Endothelial cell of umbilical vein (primary cell): ENCODE measurements at regions not wholly inside any gene's neighbourhood (a gene's known extent, or its start where the extent isn't known, plus 50 kb on each side); places are given as distances from the start of the nearest gene placed in this dataset.

ENCODE experiments used
- BruUV-seq: library from RNA; stranded (reverse); fragments of 400-500 nt; replicated peaks from 2 replicates; lab custom pipeline; 2021; lab: Mats Ljungman, UMichigan
- CTCF ChIA-PET: fragments of 300-600, 350-600 bp; sonication (Branson Sonifier 250); formaldehyde crosslinking; loops from one replicate; lab custom pipeline; 2021; ENCODE audit warnings: antibody characterized with exemption, inconsistent platforms; lab: Charles Lee
- POLR2A ChIA-PET: fragments of 300-600, 350-600 bp; sonication (Branson Sonifier 250); formaldehyde crosslinking; loops from one replicate; lab custom pipeline; 2021; ENCODE audit warnings: antibody characterized with exemption, inconsistent platforms; lab: Charles Lee
- DNase-seq: peaks from one replicate; pipeline ENCODE4 v3.0.0-alpha.2; 2011; ENCODE audit warnings: low read depth, low spot score
- FAIRE-seq: peaks from 2 replicates; lab custom pipeline; 2011; peaks lifted over from hg19 to GRCh38; lab: Jason Lieb, UNC
- H2AFZ ChIP-seq: 2 replicates; pipeline ENCODE4 v1.6.0; 2012; ENCODE audit warnings: low read depth, low read length, control low read depth, inconsistent platforms
- H3K27ac ChIP-seq: 2 replicates; pipeline ENCODE4 v1.5.1; 2011; ENCODE audit warnings: low read depth, mild to moderate bottlenecking, control low read depth, low read length, moderate library complexity; ENCODE audit not compliant: insufficient read depth
- H3K27me3 ChIP-seq, 2 experiments: 2 replicates each; pipeline versions ENCODE4 v1.6.0 to v1.6.1; 2011; ENCODE audit warnings: low read length in 2 of 2, mixed read lengths in 1 of 2; ENCODE audit not compliant: control insufficient read depth in 2 of 2, insufficient read depth in 2 of 2
- H3K36me3 ChIP-seq, 2 experiments: 2 replicates in 1 of 2; 3 replicates in 1 of 2; pipeline ENCODE4 v1.5.1; 2011; ENCODE audit warnings: low read length in 2 of 2, mild to moderate bottlenecking in 1 of 2, moderate library complexity in 1 of 2; ENCODE audit not compliant: control insufficient read depth in 2 of 2, insufficient read depth in 2 of 2; ENCODE audit errors: extremely low read depth in 1 of 2
- H3K4me1 ChIP-seq: 3 replicates; pipeline ENCODE4 v1.5.1; 2011; ENCODE audit warnings: mild to moderate bottlenecking, low read length; ENCODE audit not compliant: control insufficient read depth, insufficient read depth; ENCODE audit errors: extremely low read depth
- H3K4me2 ChIP-seq: 2 replicates; pipeline ENCODE4 v1.6.1; 2011; ENCODE audit warnings: low read length, control low read depth, mixed read lengths; ENCODE audit not compliant: insufficient read depth
- H3K4me3 ChIP-seq, 3 experiments: fragments of 200-600 bp in 1 of 3; sonication (generic), shearing (Covaris generic) in 1 of 3; replicated peaks in 1 of 3; 2 replicates each; pipeline ENCODE4 v1.5.1; 2011 to 2016; ENCODE audit warnings: control low read depth in 3 of 3, low read length in 3 of 3, mild to moderate bottlenecking in 2 of 3, inconsistent platforms in 1 of 3, low read depth in 1 of 3, moderate library complexity in 1 of 3; ENCODE audit not compliant: insufficient read depth in 1 of 3
- H3K79me2 ChIP-seq: 2 replicates; pipeline ENCODE4 v1.6.0; 2012; ENCODE audit warnings: low read length, inconsistent platforms; ENCODE audit not compliant: control insufficient read depth, insufficient read depth
- H3K9ac ChIP-seq: replicated peaks from 2 replicates; pipeline ENCODE3; 2011; ENCODE audit warnings: low read length, control low read depth; ENCODE audit not compliant: insufficient read depth; ENCODE audit errors: extremely low read depth
- H3K9me1 ChIP-seq: replicated peaks from 3 replicates; pipeline ENCODE4 v1.6.0; 2011; ENCODE audit warnings: mild to moderate bottlenecking, low read length; ENCODE audit not compliant: control insufficient read depth, insufficient read depth; ENCODE audit errors: extremely low read depth
- H3K9me3 ChIP-seq: replicated peaks from 2 replicates; pipeline ENCODE4 v1.5.1; 2012; ENCODE audit warnings: low read length, inconsistent platforms; ENCODE audit not compliant: control insufficient read depth, insufficient read depth
- H4K20me1 ChIP-seq: replicated peaks from 2 replicates; pipeline ENCODE3; 2011; ENCODE audit warnings: mild to moderate bottlenecking, low read length; ENCODE audit not compliant: control insufficient read depth, insufficient read depth; ENCODE audit errors: extremely low read depth
- CTCF ChIP-seq, 2 donors: IDR thresholded peaks; 1 replicate in 1 of 2; 2 replicates in 1 of 2; pipeline ENCODE4 v1.5.1; 2011; ENCODE audit warnings: low read length in 2 of 2, mild to moderate bottlenecking in 2 of 2, moderate library complexity in 2 of 2, control low read depth in 1 of 2, inconsistent platforms in 1 of 2, low read depth in 1 of 2; ENCODE audit not compliant: insufficient read depth in 1 of 2; ENCODE audit errors: extremely low read depth in 1 of 2
- EZH2 ChIP-seq: IDR thresholded peaks from 2 replicates; pipeline ENCODE4 v1.6.1; 2012; ENCODE audit warnings: borderline replicate concordance, low read depth, mild to moderate bottlenecking, moderate library complexity, low read length, inconsistent platforms; ENCODE audit not compliant: severe bottlenecking
- FOS ChIP-seq: IDR thresholded peaks from 2 replicates; pipeline ENCODE4 v1.6.1; 2011; ENCODE audit warnings: mild to moderate bottlenecking, low read length, moderate library complexity, borderline replicate concordance; ENCODE audit not compliant: insufficient read depth
- GATA2 ChIP-seq: IDR thresholded peaks from 2 replicates; pipeline ENCODE4 v1.7.0; 2011; ENCODE audit warnings: low read depth, mild to moderate bottlenecking, moderate library complexity, mixed read lengths, low read length; ENCODE audit not compliant: insufficient read length, insufficient read depth
- JUN ChIP-seq: IDR thresholded peaks from 2 replicates; pipeline ENCODE4 v1.6.1; 2011; ENCODE audit warnings: borderline replicate concordance, low read depth; ENCODE audit not compliant: insufficient read length, insufficient read depth
- MAX ChIP-seq: IDR thresholded peaks from 2 replicates; pipeline ENCODE4 v1.6.1; 2011; ENCODE audit not compliant: insufficient read depth, insufficient read length
- MYC ChIP-seq: IDR thresholded peaks from one replicate; pipeline ENCODE4 v1.6.1; 2011; ENCODE audit warnings: mild to moderate bottlenecking, low read depth, low read length
- POLR2A ChIP-seq: IDR thresholded peaks from 2 replicates; pipeline ENCODE4 v1.6.1; 2012; ENCODE audit warnings: low read depth, mild to moderate bottlenecking, control low read depth, low read length
- POLR2AphosphoS5 ChIP-seq: IDR thresholded peaks from 2 replicates; pipeline ENCODE4 v1.6.1; 2012; ENCODE audit warnings: low read depth, mild to moderate bottlenecking, control low read depth, low read length, moderate library complexity; ENCODE audit not compliant: insufficient read depth
- dilution Hi-C: fragments of 300-500 bp; cut with MboI; formaldehyde crosslinking; loops from one replicate; pipeline ENCODE4 v1.15.0; 2019; ENCODE audit warnings: low sequenced_read_pairs; ENCODE audit not compliant: extremely low pct_ligation_motif_present
- intact Hi-C: fragments of 100-400 bp; cut with micrococcal nuclease; formaldehyde crosslinking; loops from one replicate; pipeline ENCODE4 v1.10.0; 2022

GRCh38 chr2:58449286-58450010, 208.3 kb upstream of the FANCL start:
- DNase-seq (no peak), FAIRE-seq (no peak)
- no peak overlapping the region for H3K4me3 ChIP-seq
- H3K4me1 ChIP-seq, result no peaks in the 10 kb centered on the region
- H3K36me3 ChIP-seq, result no peaks in the 10 kb centered on the region
- H3K9me1 ChIP-seq, result no peaks in the 10 kb centered on the region
- no peaks in the 10 kb centered on the region for H3K79me2 ChIP-seq
- ChIA-PET POLR2A (no interaction called here), CTCF (interaction anchor here (5.5 to 10.0 kb wide), 2 partner anchors 542 to 690 kb away, joined by 67 to 231 read pairs; no protein-coding TSS in a partner anchor)
- no peak overlapping the region for H3K4me2 ChIP-seq
- no TSS peak for BruUV-seq
- no peaks in the 10 kb centered on the region for H3K9me3 ChIP-seq
- H4K20me1 ChIP-seq, result no peaks in the 10 kb centered on the region
- intact Hi-C loops (loop anchor here (10.0 kb wide), 1 partner anchor 405 kb away; the partner anchor contains the start of gene VRK2), dilution Hi-C loops (no loop called here)
- no peak overlapping the region for H2AFZ ChIP-seq
- no peak overlapping the region for H3K27ac ChIP-seq
- H3K9ac ChIP-seq, result no peak overlapping the region
- H3K27me3 ChIP-seq, result peaks cover 1 to 2% of the 10 kb centered on the region in 2 experiments
- no peak for TF ChIP-seq MYC
- no peak for TF ChIP-seq CTCF (IDR thresholded peaks at IDR 0.05; ENCODE audit: extremely low read depth in 1 of 2, insufficient read depth in 1 of 2, low read depth in 1 of 2, low read length in 2 of 2)
- no peak for TF ChIP-seq JUN
- TF ChIP-seq GATA2, result no peak
- no peak for TF ChIP-seq POLR2AphosphoS5
- no peak for TF ChIP-seq POLR2A
- TF ChIP-seq EZH2, result no peak
- TF ChIP-seq FOS, result no peak
- no peak for TF ChIP-seq MAX
